Naive thymus-derived CD8-positive, alpha-beta T cell (primary cell): ENCODE measurements at regions not wholly inside any gene's neighbourhood (a gene's known extent, or its start where the extent isn't known, plus 50 kb on each side); places are given as distances from the start of the nearest gene placed in this dataset.

Experiments
- ATAC-seq, 2 donors: fragments of 150-1000 bp; cut with Tn5 transposase in 1 of 2; sonication (Bioruptor Pico), chemical (Tn5 transposase) in 1 of 2; 1 replicate in 1 of 2; 2 replicates in 1 of 2; pipeline ENCODE4 v1.10.0; 2021; ENCODE audit warnings: mild to moderate bottlenecking in 2 of 2, moderate library complexity in 2 of 2
- POLR2A ChIA-PET: fragments of 350-600 bp; sonication (Branson Sonifier 250); formaldehyde crosslinking; loops from one replicate; lab custom pipeline; 2021; ENCODE audit warnings: antibody characterized with exemption; lab: Charles Lee
- DNase-seq, 10 donors: peaks; one replicate each; pipeline versions ENCODE4 v3.0.0 to v3.0.0-alpha.2; 2020 to 2022
- H3K27ac Mint-ChIP-seq, 10 donors: one replicate each; pipeline ENCODE4 v1.8.0; 2020 to 2022; ENCODE audit warnings: mild to moderate bottlenecking in 10 of 10, mixed read lengths in 10 of 10, moderate library complexity in 4 of 10, inconsistent platforms in 1 of 10
- H3K27me3 Mint-ChIP-seq, 5 donors: one replicate each; pipeline ENCODE4 v1.8.0; 2021 to 2022; ENCODE audit warnings: mixed read lengths in 5 of 5
- H3K36me3 Mint-ChIP-seq, 3 donors: one replicate each; pipeline ENCODE4 v1.8.0; 2020 to 2022; ENCODE audit warnings: mixed read lengths in 3 of 3, mild to moderate bottlenecking in 2 of 3, inconsistent platforms in 1 of 3
- H3K4me1 Mint-ChIP-seq, 4 donors: one replicate each; pipeline ENCODE4 v1.8.0; 2021 to 2022; ENCODE audit warnings: mixed read lengths in 4 of 4
- H3K4me3 Mint-ChIP-seq, 10 donors: one replicate each; pipeline ENCODE4 v1.8.0; 2020 to 2022; ENCODE audit warnings: mild to moderate bottlenecking in 10 of 10, mixed read lengths in 10 of 10, moderate library complexity in 6 of 10, inconsistent platforms in 1 of 10
- H3K9me3 Mint-ChIP-seq, 9 donors: one replicate each; pipeline ENCODE4 v1.8.0; 2020 to 2022; ENCODE audit warnings: mixed read lengths in 9 of 9, mild to moderate bottlenecking in 3 of 9, inconsistent platforms in 1 of 9, moderate library complexity in 1 of 9

GRCh38 chr21:15257646-15258045 lies 192.8 kb upstream of the NRIP1 start:
- Mint-ChIP-seq H3K4me3 (no peak overlapping the region), H3K9me3 (peaks cover 0 to 3% (median 0%) of the 10 kb centered on the region in 9 donors), H3K27ac (no peak overlapping the region), H3K4me1 (peaks cover 0 to 7% (median 1%) of the 10 kb centered on the region in 4 donors), H3K27me3 (peaks cover 0 to 4% (median 0%) of the 10 kb centered on the region in 5 donors), H3K36me3 (peaks cover 0 to 1% (median 0%) of the 10 kb centered on the region in 3 donors)
- POLR2A ChIA-PET: no interaction called here
- no peak for DNase-seq
- ATAC-seq: no peak

- no peak for DNase-seq
Measured at GRCh38 chr21:15259824-15260223, 195.0 kb upstream of the NRIP1 start.

GRCh38 chr21:15260604-15261003 lies 195.8 kb upstream of the NRIP1 start:
- Mint-ChIP-seq H3K27me3 (peaks cover 0 to 4% (median 0%) of the 10 kb centered on the region in 5 donors), H3K4me1 (peaks cover 0 to 7% (median 1%) of the 10 kb centered on the region in 4 donors), H3K9me3 (peaks cover 0 to 3% (median 0%) of the 10 kb centered on the region in 9 donors), H3K4me3 (no peak overlapping the region), H3K27ac (no peak overlapping the region), H3K36me3 (peaks cover 0 to 4% (median 0%) of the 10 kb centered on the region in 3 donors)
- POLR2A ChIA-PET: no interaction called here
- DNase-seq (no peak), ATAC-seq (no peak)

More at GRCh38 chr21:15259824-15260223, 195.0 kb upstream of the NRIP1 start:
- Mint-ChIP-seq H3K27ac (peak overlapping the region in 1 of 10 donors; percentile 5), H3K36me3 (peaks cover 0 to 1% (median 0%) of the 10 kb centered on the region in 3 donors), H3K4me1 (peaks cover 0 to 7% (median 1%) of the 10 kb centered on the region in 4 donors), H3K9me3 (peaks cover 0 to 3% (median 0%) of the 10 kb centered on the region in 9 donors), H3K27me3 (no peaks in the 10 kb centered on the region), H3K4me3 (no peak overlapping the region)
- POLR2A ChIA-PET: no interaction called here
- ATAC-seq: no peak

GRCh38 chr21:15264084-15264665 lies 199.4 kb upstream of the NRIP1 start:
- peaks cover 0 to 7% (median 1%) of the 10 kb centered on the region in 4 donors for H3K4me1 Mint-ChIP-seq
- no peak overlapping the region for H3K4me3 Mint-ChIP-seq

GRCh38 chr21:15272171-15272570 lies 207.4 kb upstream of the NRIP1 start:
- POLR2A ChIA-PET: no interaction called here
- Mint-ChIP-seq H3K36me3 (no peaks in the 10 kb centered on the region), H3K9me3 (peaks cover 0 to 2% (median 0%) of the 10 kb centered on the region in 9 donors), H3K4me1 (no peaks in the 10 kb centered on the region), H3K27me3 (peaks cover 0 to 1% (median 0%) of the 10 kb centered on the region in 5 donors), H3K27ac (no peak overlapping the region), H3K4me3 (no peak overlapping the region)
- ATAC-seq (no peak), DNase-seq (no peak)

More at GRCh38 chr21:15264084-15264665, 199.4 kb upstream of the NRIP1 start:
- DNase-seq: no peak
- Mint-ChIP-seq H3K9me3 (peaks cover 0 to 7% (median 0%) of the 10 kb centered on the region in 9 donors), H3K36me3 (peaks cover 0 to 4% (median 4%) of the 10 kb centered on the region in 3 donors), H3K27me3 (peaks cover 0 to 12% (median 0%) of the 10 kb centered on the region in 5 donors), H3K27ac (no peak overlapping the region)
- ATAC-seq: no peak
- POLR2A ChIA-PET: interaction anchor here (1.1 kb wide), 1 partner anchor 199 kb away, joined by 3 read pairs; the partner anchor contains the start of gene NRIP1

- Mint-ChIP-seq H3K4me3 (no peak overlapping the region), H3K4me1 (no peaks in the 10 kb centered on the region), H3K27ac (no peak overlapping the region), H3K27me3 (peaks cover 0 to 1% (median 0%) of the 10 kb centered on the region in 5 donors), H3K9me3 (peaks cover 0 to 2% (median 0%) of the 10 kb centered on the region in 9 donors), H3K36me3 (no peaks in the 10 kb centered on the region)
- no peak for DNase-seq
- POLR2A ChIA-PET: no interaction called here
- no peak for ATAC-seq
Measured at GRCh38 chr21:15272591-15272990, 207.8 kb upstream of the NRIP1 start.

- H3K27me3 Mint-ChIP-seq: peaks cover 0 to 1% (median 0%) of the 10 kb centered on the region in 5 donors
- no peaks in the 10 kb centered on the region for H3K36me3 Mint-ChIP-seq
- POLR2A ChIA-PET: no interaction called here
- peaks cover 0 to 2% (median 0%) of the 10 kb centered on the region in 9 donors for H3K9me3 Mint-ChIP-seq
- H3K4me1 Mint-ChIP-seq: no peaks in the 10 kb centered on the region
- no peak for ATAC-seq
- no peak for DNase-seq
- H3K4me3 Mint-ChIP-seq: no peak overlapping the region
- no peak overlapping the region for H3K27ac Mint-ChIP-seq
Measured at GRCh38 chr21:15273244-15273643, 208.4 kb upstream of the NRIP1 start.

- ATAC-seq (no peak), DNase-seq (no peak)
- peaks cover 0 to 1% (median 0%) of the 10 kb centered on the region in 5 donors for H3K27me3 Mint-ChIP-seq
- H3K4me3 Mint-ChIP-seq: no peak overlapping the region
- H3K36me3 Mint-ChIP-seq: no peaks in the 10 kb centered on the region
- H3K27ac Mint-ChIP-seq: no peak overlapping the region
- POLR2A ChIA-PET: no interaction called here
- H3K9me3 Mint-ChIP-seq: no peaks in the 10 kb centered on the region
- no peaks in the 10 kb centered on the region for H3K4me1 Mint-ChIP-seq
Measured at GRCh38 chr21:15274701-15275485, 210.1 kb upstream of the NRIP1 start.

- ATAC-seq (no peak), DNase-seq (no peak)
- H3K27ac Mint-ChIP-seq: no peak overlapping the region
- POLR2A ChIA-PET: no interaction called here
- no peaks in the 10 kb centered on the region for H3K9me3 Mint-ChIP-seq
- no peaks in the 10 kb centered on the region for H3K36me3 Mint-ChIP-seq
- peaks cover 0 to 1% (median 0%) of the 10 kb centered on the region in 5 donors for H3K27me3 Mint-ChIP-seq
- H3K4me1 Mint-ChIP-seq: no peaks in the 10 kb centered on the region
- H3K4me3 Mint-ChIP-seq: no peak overlapping the region
Measured at GRCh38 chr21:15275615-15276235, 210.9 kb upstream of the NRIP1 start.

- Mint-ChIP-seq H3K27ac (no peak overlapping the region), H3K36me3 (no peaks in the 10 kb centered on the region), H3K9me3 (no peaks in the 10 kb centered on the region), H3K27me3 (peaks cover 0 to 1% (median 0%) of the 10 kb centered on the region in 5 donors), H3K4me1 (no peaks in the 10 kb centered on the region), H3K4me3 (no peak overlapping the region)
- DNase-seq (no peak), ATAC-seq (no peak)
- POLR2A ChIA-PET: no interaction called here
Measured at GRCh38 chr21:15276243-15276642, 211.4 kb upstream of the NRIP1 start.

GRCh38 chr21:15277466-15277865 lies 212.7 kb upstream of the NRIP1 start:
- Mint-ChIP-seq H3K4me1 (no peaks in the 10 kb centered on the region), H3K4me3 (no peak overlapping the region), H3K27me3 (peaks cover 0 to 5% (median 0%) of the 10 kb centered on the region in 5 donors), H3K27ac (no peak overlapping the region), H3K36me3 (no peaks in the 10 kb centered on the region), H3K9me3 (no peaks in the 10 kb centered on the region)
- no peak for ATAC-seq
- POLR2A ChIA-PET: no interaction called here
- DNase-seq: no peak

GRCh38 chr21:15278279-15278678 lies 213.5 kb upstream of the NRIP1 start:
- Mint-ChIP-seq H3K36me3 (no peaks in the 10 kb centered on the region), H3K9me3 (no peaks in the 10 kb centered on the region), H3K27me3 (peaks cover 0 to 5% (median 0%) of the 10 kb centered on the region in 5 donors), H3K27ac (no peak overlapping the region), H3K4me1 (no peaks in the 10 kb centered on the region), H3K4me3 (no peak overlapping the region)
- DNase-seq (no peak), ATAC-seq (no peak)
- POLR2A ChIA-PET: no interaction called here

GRCh38 chr21:15278851-15279250 lies 214.1 kb upstream of the NRIP1 start:
- no peaks in the 10 kb centered on the region for H3K36me3 Mint-ChIP-seq
- POLR2A ChIA-PET: no interaction called here
- DNase-seq (no peak), ATAC-seq (no peak)
- peaks cover 0 to 5% (median 0%) of the 10 kb centered on the region in 5 donors for H3K27me3 Mint-ChIP-seq
- H3K4me1 Mint-ChIP-seq: no peaks in the 10 kb centered on the region
- no peak overlapping the region for H3K4me3 Mint-ChIP-seq
- no peak overlapping the region for H3K27ac Mint-ChIP-seq
- no peaks in the 10 kb centered on the region for H3K9me3 Mint-ChIP-seq
